HG03378 (cell line): ENCODE measurements at regions not wholly inside any gene's neighbourhood (a gene's known extent, or its start where the extent isn't known, plus 50 kb on each side); places are given as distances from the start of the nearest gene placed in this dataset.
"Not testable (repeated sequence)": the region's sequence is repeated elsewhere in the genome, so short reads cannot be mapped to it uniquely, and the experiment has no call there.

Source experiments
- ATAC-seq: cut with Tn5 transposase; IDR thresholded peaks from one replicate; pipeline ENCODE4 v1.9.1; 2021; ENCODE audit warnings: mild to moderate bottlenecking, moderate library complexity; ENCODE audit not compliant: unreplicated experiment

- no peak for ATAC-seq
These were observed 189.8 kb upstream of the CDH5 start for GRCh38 chr16:66176731-66177130.

- ATAC-seq = no peak
These were observed 190.4 kb upstream of the CDH5 start for GRCh38 chr16:66176111-66176510.

GRCh38 chr16:66175636-66176035, 190.9 kb upstream of the CDH5 start:
- no peak for ATAC-seq

DNA sequence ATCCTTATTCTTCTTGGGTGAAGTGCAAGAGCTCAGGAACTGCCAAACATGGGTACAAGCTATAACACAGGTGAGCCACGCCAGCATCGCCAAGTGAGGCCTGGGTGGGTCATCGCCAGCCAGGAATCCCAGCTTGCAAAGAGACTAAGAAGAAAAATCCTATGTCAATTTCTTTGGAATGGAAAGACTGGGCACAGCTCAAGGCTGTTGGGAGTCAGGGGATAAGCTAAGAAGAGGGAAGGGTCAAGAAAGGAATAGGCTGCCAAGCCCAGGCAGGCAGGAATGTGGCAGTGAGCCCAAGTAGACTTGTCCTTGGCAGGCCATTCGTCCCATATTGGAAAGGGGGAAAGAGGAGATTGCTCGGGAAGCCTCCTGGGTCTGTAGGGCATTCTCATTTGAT, 191.4 kb upstream of the CDH5 start:
- no peak for ATAC-seq

- ATAC-seq = not testable (repeated sequence)
These were observed 192.7 kb upstream of the CDH5 start for GRCh38 chr16:66173796-66174195.

- ATAC-seq = not testable (repeated sequence)
These were observed 193.3 kb upstream of the CDH5 start for GRCh38 chr16:66173181-66173580.

DNA sequence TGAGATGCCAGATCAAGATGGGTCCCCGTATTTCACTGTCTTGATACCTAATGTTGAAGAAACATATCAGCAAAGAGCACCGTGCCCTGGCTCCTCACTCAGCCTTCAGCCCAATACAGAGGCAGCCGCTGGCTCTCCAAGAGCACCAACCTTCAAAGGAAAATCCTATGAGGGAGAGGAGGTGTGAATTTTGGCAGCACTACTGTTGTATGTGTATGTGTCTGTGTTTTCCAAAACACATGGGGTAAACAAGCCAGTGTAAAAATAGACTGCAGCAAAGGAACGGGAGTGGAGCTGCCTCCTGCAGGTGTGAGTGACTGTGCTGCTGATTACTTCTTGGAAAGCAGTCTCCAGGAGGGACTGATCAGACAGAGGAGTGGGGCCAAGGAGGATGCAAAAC, 194.0 kb upstream of the CDH5 start:
- ATAC-seq = no peak

- no peak for ATAC-seq
These were observed 194.9 kb upstream of the CDH5 start for GRCh38 chr16:66171578-66171977.

- ATAC-seq = no peak
These were observed 195.5 kb upstream of the CDH5 start for GRCh38 chr16:66170989-66171388.

GRCh38 chr16:66169817-66170216, 196.7 kb upstream of the CDH5 start:
- no peak for ATAC-seq

GRCh38 chr16:66168777-66169176, 197.7 kb upstream of the CDH5 start:
- no peak for ATAC-seq

GRCh38 chr16:66167564-66168291, 198.8 kb upstream of the CDH5 start:
- ATAC-seq = no peak

DNA sequence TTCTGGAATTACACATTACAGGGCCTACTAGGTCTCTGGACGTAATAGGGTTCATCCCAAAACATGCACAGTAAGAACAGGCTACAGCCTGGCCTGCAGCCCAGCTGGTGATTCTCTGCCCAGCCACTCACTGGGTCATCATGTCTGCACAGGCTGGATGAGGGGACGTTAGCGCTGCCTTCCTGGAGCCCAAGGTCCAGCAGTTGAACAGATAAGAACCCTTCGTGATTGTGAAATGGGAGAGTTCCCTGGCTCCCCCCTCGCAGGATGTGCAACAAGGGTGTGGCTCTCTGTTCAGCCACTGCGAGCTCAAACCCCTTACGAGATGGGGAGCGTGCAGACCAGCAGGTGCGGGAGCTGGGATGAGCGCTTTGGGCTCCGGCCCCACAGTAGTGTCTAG, 200.0 kb upstream of the CDH5 start:
- ATAC-seq = no peak

DNA sequence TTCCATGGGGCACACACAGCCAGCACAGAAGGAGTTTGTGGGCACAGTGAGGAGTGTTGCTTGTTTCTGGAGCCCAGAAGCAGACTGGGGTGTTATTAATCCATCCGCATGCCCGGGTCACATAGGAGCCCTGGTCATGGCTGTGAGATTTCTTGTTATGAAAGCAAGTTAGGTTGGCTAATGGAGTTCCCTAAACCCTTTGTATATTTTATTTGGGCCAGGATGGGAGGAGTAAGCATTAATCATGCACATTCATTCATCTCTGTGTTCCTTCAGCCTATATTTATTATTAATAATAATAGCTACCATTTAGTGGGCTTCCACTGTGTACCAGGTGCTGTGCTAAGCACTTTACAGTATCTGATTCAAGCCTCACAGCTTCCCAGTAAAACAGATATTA, 200.6 kb upstream of the CDH5 start:
- no peak for ATAC-seq

DNA sequence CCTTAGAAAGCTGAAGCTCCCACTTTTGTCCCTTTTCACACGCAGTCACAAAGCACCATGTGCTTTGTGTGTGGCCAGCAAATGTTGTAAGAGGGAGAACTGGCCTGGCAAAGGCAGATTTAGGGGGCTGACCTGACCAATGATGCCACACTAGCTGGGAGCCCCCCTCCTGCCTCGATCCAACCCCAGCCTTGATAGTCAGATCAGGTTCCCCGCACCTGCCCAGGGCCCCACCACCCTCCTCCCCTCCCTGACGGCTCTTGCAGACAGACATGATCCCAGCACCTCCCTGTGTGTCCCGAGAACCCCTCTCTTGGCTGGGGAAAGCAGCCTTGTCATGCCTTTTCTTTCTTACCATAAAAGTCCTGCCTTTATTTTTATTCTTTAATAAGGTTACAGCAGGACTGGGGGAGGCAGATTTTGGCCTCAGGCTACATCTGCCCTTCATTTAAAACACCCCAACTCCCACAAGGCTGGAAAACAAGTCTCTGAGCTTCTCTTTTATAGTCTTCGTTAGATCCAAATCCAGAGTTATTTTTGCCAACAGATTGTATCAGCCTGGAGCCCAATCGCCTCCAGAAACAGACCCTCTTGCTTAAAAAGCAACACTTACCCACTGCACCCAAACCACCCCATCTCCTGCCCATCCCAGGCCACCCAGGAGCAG, 201.8 kb upstream of the CDH5 start:
- no peak for ATAC-seq

GRCh38 chr16:66162821-66163220, 203.7 kb upstream of the CDH5 start:
- ATAC-seq = no peak

- ATAC-seq = no peak
These were observed 204.5 kb upstream of the CDH5 start for GRCh38 chr16:66161942-66162341.

- ATAC-seq = no peak
These were observed 205.2 kb upstream of the CDH5 start for GRCh38 chr16:66161269-66161668.

GRCh38 chr16:66159987-66160386, 206.5 kb upstream of the CDH5 start:
- no peak for ATAC-seq

DNA sequence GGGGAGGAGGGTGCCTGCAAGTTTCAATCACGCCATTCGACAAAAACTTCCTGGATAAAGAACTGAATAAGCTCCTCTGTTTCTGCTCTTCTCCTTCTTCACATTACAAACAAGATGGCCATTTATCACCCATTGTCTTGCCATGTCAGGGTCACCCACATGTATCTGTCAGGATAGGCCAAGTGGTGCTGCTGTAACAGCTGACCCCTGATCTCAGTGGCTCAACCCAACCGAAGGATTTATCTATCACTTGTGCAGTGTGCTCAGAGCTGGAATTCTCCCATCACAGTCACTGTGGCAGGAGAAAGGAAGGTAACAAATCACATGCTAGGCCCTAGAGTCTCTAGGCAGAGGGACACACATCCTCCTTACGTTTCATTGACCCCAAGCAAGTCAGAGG, 210.0 kb upstream of the CDH5 start:
- no peak for ATAC-seq

- ATAC-seq = no peak
These were observed 210.6 kb upstream of the CDH5 start for GRCh38 chr16:66155933-66156332.

GRCh38 chr16:66154801-66155200, 211.7 kb upstream of the CDH5 start:
- ATAC-seq = no peak
